ENCODE measurements at regions not wholly inside any gene's neighbourhood (a gene's known extent, or its start where the extent isn't known, plus 50 kb on each side); places are given as distances from the start of the nearest gene placed in this dataset.

- Histone ChIP-seq H3K27me3 (no peaks in the 10 kb centered on the region), H3K27ac (no peak overlapping the region), H3K36me3 (no peaks in the 10 kb centered on the region), H3K9me3 (no peaks in the 10 kb centered on the region), H3K4me1 (no peaks in the 10 kb centered on the region), H3K4me3 (no peak overlapping the region)
- intact Hi-C loops (cut with DNase I; ENCODE audit: low total_unique reads), result no loop called here
- no peak for DNase-seq (ENCODE audit: low spot score in 2 of 2)
- TF ChIP-seq POLR2AphosphoS5 (IDR thresholded peaks at IDR 0.05), result no peak
- no peak for TF ChIP-seq POLR2A (IDR thresholded peaks at IDR 0.05)
- no peak for TF ChIP-seq CTCF (IDR thresholded peaks at IDR 0.05)
These were observed 538.9 kb upstream of the API5 start for GRCh38 chr11:42772886-42773285.

GRCh38 chr11:42773729-42774128 lies 538.1 kb upstream of the API5 start:
- no peak overlapping the region for H3K4me3 ChIP-seq
- H3K27me3 ChIP-seq, result no peaks in the 10 kb centered on the region
- H3K9me3 ChIP-seq, result no peaks in the 10 kb centered on the region
- no peak for DNase-seq (ENCODE audit: low spot score in 2 of 2)
- no peaks in the 10 kb centered on the region for H3K4me1 ChIP-seq
- no peak overlapping the region for H3K27ac ChIP-seq
- intact Hi-C loops (cut with DNase I; ENCODE audit: low total_unique reads), result no loop called here
- no peak for TF ChIP-seq CTCF (IDR thresholded peaks at IDR 0.05)
- TF ChIP-seq POLR2A (IDR thresholded peaks at IDR 0.05), result no peak
- no peak for TF ChIP-seq POLR2AphosphoS5 (IDR thresholded peaks at IDR 0.05)
- H3K36me3 ChIP-seq, result no peaks in the 10 kb centered on the region

DNA sequence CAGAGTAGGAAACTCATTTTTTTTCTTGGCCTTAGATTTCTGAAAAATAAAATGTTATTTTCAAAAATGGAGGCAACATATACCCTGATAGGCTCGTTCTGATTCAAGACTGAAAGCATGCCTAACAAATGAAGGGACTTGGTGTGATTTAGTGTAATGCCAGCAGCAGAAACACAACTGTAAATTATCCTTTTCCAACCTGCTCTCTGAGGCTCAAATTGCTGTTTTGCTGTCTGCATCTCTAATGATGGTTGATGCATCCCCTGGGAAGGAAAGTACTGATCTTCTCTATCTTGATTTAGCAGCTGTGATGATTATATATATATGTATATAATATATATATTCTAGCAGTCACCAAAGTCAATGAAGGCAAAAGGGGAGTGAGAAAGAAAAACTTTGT lies 537.2 kb upstream of the API5 start:
- DNase-seq (ENCODE audit: low spot score in 2 of 2), result no peak
- Histone ChIP-seq H3K4me3 (no peak overlapping the region), H3K27ac (no peak overlapping the region), H3K36me3 (no peaks in the 10 kb centered on the region), H3K27me3 (no peaks in the 10 kb centered on the region), H3K9me3 (no peaks in the 10 kb centered on the region), H3K4me1 (no peaks in the 10 kb centered on the region)
- intact Hi-C loops (cut with DNase I; ENCODE audit: low total_unique reads), result no loop called here
- TF ChIP-seq POLR2A (IDR thresholded peaks at IDR 0.05) (no peak), CTCF (IDR thresholded peaks at IDR 0.05) (no peak), POLR2AphosphoS5 (IDR thresholded peaks at IDR 0.05) (no peak)

- no peak overlapping the region for H3K27ac ChIP-seq
- H3K4me3 ChIP-seq, result no peak overlapping the region
- H3K9me3 ChIP-seq, result no peaks in the 10 kb centered on the region
- no peak for DNase-seq (ENCODE audit: low spot score in 2 of 2)
- H3K36me3 ChIP-seq, result no peaks in the 10 kb centered on the region
- H3K27me3 ChIP-seq, result no peaks in the 10 kb centered on the region
- no peaks in the 10 kb centered on the region for H3K4me1 ChIP-seq
- intact Hi-C loops (cut with DNase I; ENCODE audit: low total_unique reads), result no loop called here
- TF ChIP-seq POLR2AphosphoS5 (IDR thresholded peaks at IDR 0.05) (no peak), CTCF (IDR thresholded peaks at IDR 0.05) (no peak), POLR2A (IDR thresholded peaks at IDR 0.05) (no peak)
These were observed 534.0 kb upstream of the API5 start for GRCh38 chr11:42777776-42778175.

GRCh38 chr11:42778193-42778592 lies 533.6 kb upstream of the API5 start:
- H3K27ac ChIP-seq, result no peak overlapping the region
- no peak overlapping the region for H3K4me3 ChIP-seq
- H3K27me3 ChIP-seq, result no peaks in the 10 kb centered on the region
- DNase-seq (ENCODE audit: low spot score in 2 of 2), result no peak
- intact Hi-C loops (cut with DNase I; ENCODE audit: low total_unique reads), result no loop called here
- no peaks in the 10 kb centered on the region for H3K9me3 ChIP-seq
- H3K4me1 ChIP-seq, result no peaks in the 10 kb centered on the region
- H3K36me3 ChIP-seq, result no peaks in the 10 kb centered on the region
- TF ChIP-seq CTCF (IDR thresholded peaks at IDR 0.05) (no peak), POLR2AphosphoS5 (IDR thresholded peaks at IDR 0.05) (no peak), POLR2A (IDR thresholded peaks at IDR 0.05) (no peak)
